HG02571 (cell line): ENCODE measurements at regions not wholly inside any gene's neighbourhood (a gene's known extent, or its start where the extent isn't known, plus 50 kb on each side); places are given as distances from the start of the nearest gene placed in this dataset.
"Not testable (repeated sequence)": the region's sequence is repeated elsewhere in the genome, so short reads cannot be mapped to it uniquely, and the experiment has no call there.

Source experiments
- ATAC-seq: cut with Tn5 transposase; IDR thresholded peaks from one replicate; pipeline ENCODE4 v1.9.1; 2021; ENCODE audit warnings: mild to moderate bottlenecking, moderate library complexity; ENCODE audit not compliant: unreplicated experiment

GRCh38 chr9:115765060-115765459, 388.5 kb upstream of the PAPPA start:
- no peak for ATAC-seq

GRCh38 chr9:115766370-115766955, 387.1 kb upstream of the PAPPA start:
- ATAC-seq, result no peak

GRCh38 chr9:115770521-115770920, 383.1 kb upstream of the PAPPA start:
- ATAC-seq, result no peak

GRCh38 chr9:115775659-115776058, 377.9 kb upstream of the PAPPA start:
- no peak for ATAC-seq

GRCh38 chr9:115777610-115778009, 376.0 kb upstream of the PAPPA start:
- no peak for ATAC-seq

DNA sequence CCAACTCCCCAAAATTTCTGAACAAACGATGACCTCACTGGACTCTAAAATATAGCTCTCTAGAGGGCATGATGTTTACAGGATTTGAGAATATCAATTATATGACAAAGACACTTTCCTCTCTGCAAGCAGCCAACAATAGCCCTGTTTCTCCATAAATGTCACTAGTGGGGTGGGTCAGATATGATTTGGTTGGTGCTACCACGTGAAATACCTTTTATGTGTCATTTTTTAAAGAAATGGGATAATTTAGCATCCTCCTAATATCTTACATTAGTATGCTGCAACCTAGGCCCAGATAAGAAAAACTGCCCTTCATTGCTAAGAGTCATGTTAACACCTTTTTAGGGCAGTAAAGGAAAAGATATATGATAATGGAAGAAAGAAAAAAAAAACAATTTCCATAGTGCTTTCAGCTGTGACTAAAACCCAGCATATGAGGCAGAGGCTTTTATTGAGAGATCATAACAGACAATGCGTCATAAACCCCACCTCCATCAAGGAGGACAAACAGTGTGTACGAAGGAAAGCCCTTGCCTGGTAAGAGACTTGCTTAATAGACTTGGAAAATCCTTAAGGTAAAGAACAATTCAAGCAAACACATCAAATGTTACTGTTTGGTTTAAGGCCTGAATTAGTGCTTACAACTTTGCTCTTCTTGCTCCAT, 372.4 kb upstream of the PAPPA start:
- ATAC-seq, result no peak

GRCh38 chr9:115786321-115786720, 367.3 kb upstream of the PAPPA start:
- no peak for ATAC-seq

- no peak for ATAC-seq
Measured at GRCh38 chr9:115790520-115790919, 363.1 kb upstream of the PAPPA start.

- no peak for ATAC-seq
Measured at GRCh38 chr9:115794921-115795475, 358.6 kb upstream of the PAPPA start.

DNA sequence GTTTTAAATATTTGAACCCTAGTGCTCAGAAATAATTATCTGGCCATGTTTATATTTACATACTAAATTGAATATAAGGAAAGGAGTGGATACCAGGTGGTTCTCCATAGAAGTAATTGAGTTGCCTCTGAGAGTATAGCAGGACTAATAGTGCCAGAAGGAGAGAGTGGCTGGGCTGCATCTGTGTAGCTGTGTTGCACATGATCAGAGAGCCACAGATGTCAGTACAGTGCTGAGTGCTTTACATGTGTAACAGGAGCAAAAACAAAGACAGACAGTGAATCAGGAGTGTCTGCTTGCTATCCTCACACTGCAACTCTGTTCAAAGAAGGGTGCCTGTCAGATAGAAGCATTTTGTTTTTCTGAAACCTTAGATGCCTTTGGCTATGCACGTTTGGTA, 353.9 kb upstream of the PAPPA start:
- ATAC-seq, result no peak

GRCh38 chr9:115804206-115804605, 349.4 kb upstream of the PAPPA start:
- no peak for ATAC-seq

GRCh38 chr9:115808108-115808507, 345.5 kb upstream of the PAPPA start:
- no peak for ATAC-seq

DNA sequence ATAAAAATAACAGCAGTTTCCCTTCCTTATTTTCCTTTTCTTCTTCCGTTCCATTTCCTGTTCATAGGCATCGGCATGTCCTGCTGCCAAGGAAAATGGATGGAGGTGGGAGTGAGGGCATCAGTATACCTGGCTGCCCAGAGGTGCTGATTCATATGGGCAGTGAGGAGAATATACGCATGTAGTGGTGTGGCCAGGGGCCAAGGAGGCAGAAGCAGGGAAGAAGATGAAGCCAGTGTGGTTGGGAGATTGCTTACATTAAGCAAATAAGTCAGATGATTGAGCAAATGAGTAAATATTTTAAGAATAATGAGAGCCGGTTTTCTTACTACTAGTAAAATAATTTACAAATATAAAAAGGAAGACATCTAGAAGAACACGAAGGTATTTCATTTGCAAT, 344.9 kb upstream of the PAPPA start:
- ATAC-seq, result no peak

GRCh38 chr9:115810166-115810565, 343.4 kb upstream of the PAPPA start:
- ATAC-seq, result no peak

DNA sequence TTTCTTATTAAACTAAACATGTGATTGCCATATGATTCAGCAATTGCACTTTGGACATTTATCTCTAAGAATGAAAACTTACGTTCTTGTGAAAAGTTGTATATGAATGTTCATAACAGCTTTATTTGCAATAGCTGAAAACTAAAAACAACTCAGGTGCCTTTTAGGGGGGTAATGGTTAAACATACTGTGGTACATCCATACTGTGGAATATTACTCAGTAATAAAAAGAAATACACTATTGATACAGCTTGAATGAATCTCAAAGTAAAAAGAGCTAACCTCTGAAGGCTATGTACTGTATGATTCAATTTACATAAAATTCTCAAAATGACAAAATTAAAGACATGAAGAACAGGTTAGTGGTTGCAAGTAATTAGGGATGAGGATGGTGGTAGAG, 339.5 kb upstream of the PAPPA start:
- ATAC-seq, result no peak

GRCh38 chr9:115815786-115816185, 337.8 kb upstream of the PAPPA start:
- no peak for ATAC-seq

DNA sequence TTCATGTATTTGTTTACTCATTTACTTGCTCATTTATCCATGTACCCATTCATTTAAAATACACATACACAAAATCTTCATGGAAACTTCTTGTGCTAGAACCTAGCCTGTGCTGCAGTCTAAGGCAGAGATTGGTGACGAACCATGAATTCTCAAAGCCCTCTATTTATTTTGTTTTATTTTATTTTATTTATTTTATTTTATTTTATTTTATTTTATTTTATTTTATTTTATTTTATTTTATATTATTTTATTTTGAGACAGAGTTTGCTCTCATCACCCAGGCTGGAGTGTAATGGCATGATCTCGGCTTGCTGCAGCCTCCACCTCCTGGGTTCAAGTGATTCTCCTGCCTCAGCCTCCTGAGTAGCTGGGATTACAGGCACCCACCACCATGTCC, 334.9 kb upstream of the PAPPA start:
- not testable (repeated sequence) for ATAC-seq

GRCh38 chr9:115832031-115832430, 321.6 kb upstream of the PAPPA start:
- ATAC-seq, result no peak

DNA sequence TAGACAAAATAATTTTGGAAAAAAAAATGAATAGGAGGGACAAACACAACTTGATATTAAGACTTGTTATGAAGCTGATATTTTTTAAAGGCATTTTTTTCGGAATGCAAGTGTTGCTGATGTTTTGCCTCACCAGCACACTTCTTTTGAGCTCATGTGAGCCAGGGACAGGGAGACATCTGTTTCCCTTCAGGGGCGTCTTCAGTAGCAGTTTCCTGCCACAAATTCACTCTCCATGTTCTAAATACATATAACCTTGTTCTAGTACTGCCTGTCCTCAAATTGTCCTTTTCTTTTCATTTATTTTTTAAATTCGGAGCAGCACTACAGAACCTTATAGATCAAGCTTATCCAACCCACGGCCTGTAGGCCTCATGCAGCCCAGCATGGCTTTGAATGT, 316.0 kb upstream of the PAPPA start:
- ATAC-seq, result no peak

DNA sequence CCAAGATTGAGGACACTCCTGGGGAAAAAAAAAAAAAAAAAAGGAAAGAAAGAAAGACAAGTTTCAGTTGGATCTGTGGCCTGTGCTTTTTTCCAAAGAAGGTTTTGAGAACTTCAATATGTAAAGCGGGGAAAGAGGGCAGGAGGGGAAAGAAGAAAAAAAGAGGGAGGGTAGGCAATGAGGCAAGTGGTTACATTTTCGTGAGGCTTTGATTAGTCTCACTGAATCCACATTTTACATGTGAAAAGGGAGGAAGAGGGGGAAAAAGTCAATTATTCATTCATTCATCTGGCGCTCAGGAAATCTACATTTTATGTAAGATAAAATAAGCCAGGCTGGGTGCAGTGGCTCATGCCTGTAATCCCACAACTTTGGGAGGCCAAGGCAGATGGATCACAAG, 315.2 kb upstream of the PAPPA start:
- ATAC-seq, result no peak

DNA sequence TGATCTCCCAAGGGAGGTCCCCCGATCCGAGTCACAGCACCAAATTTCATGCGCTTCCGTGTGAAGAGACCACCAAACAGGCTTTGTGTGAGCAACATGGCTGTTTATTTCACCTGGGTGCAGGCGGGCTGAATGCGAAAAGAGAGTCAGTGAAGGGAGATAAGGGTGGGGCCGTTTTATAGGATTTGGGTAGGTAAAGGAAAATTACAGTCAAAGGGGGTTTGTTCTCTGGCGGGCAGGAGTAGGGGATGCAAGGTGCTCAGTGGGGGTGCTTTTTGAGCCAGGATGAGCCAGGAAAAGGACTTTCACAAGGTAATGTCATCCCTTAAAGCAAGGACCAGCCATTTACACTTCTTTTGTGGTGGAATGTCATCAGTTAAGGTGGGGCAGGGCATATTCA, 309.2 kb upstream of the PAPPA start:
- not testable (repeated sequence) for ATAC-seq

GRCh38 chr9:115845648-115846312, 307.8 kb upstream of the PAPPA start:
- no peak for ATAC-seq
